HUES48 (cell line): ENCODE measurements at regions not wholly inside any gene's neighbourhood (a gene's known extent, or its start where the extent isn't known, plus 50 kb on each side); places are given as distances from the start of the nearest gene placed in this dataset.
A peak's percentile ranks its signal among the peaks of the same experiment; 100 is the strongest.
"Not testable (repeated sequence)": the region's sequence is repeated elsewhere in the genome, so short reads cannot be mapped to it uniquely, and the experiment has no call there.

Experiments used
- H3K27ac ChIP-seq: one replicate; pipeline ENCODE4 v1.7.0; 2013; ENCODE audit warnings: low read depth, low read length, inconsistent platforms
- H3K27me3 ChIP-seq: 2 replicates; pipeline ENCODE4 v1.6.1; 2013; ENCODE audit warnings: mild to moderate bottlenecking, low read length; ENCODE audit not compliant: control insufficient read depth, insufficient read depth
- H3K36me3 ChIP-seq: 2 replicates; pipeline ENCODE4 v1.6.1; 2013; ENCODE audit warnings: low read length; ENCODE audit not compliant: control insufficient read depth, insufficient read depth
- H3K4me1 ChIP-seq: 2 replicates; pipeline ENCODE4 v1.6.1; 2013; ENCODE audit warnings: mild to moderate bottlenecking, low read length; ENCODE audit not compliant: control insufficient read depth, insufficient read depth
- H3K4me3 ChIP-seq: 2 replicates; pipeline ENCODE4 v1.5.1; 2013; ENCODE audit warnings: mild to moderate bottlenecking, low read depth, low read length
- H3K9ac ChIP-seq: 2 replicates; pipeline ENCODE4 v1.6.1; 2013; ENCODE audit warnings: mild to moderate bottlenecking, low read depth, low read length, moderate library complexity
- H3K9me3 ChIP-seq: 2 replicates; pipeline ENCODE4 v1.6.1; 2013; ENCODE audit warnings: low read length; ENCODE audit not compliant: control insufficient read depth, insufficient read depth

GRCh38 chr2:35199298-35199697 lies 1156.3 kb upstream of the CRIM1 start:
- H3K9me3 ChIP-seq = no peaks in the 10 kb centered on the region
- H3K4me3 ChIP-seq = no peak overlapping the region
- no peaks in the 10 kb centered on the region for H3K36me3 ChIP-seq
- H3K4me1 ChIP-seq = peaks cover 7% of the 10 kb centered on the region; the same call in 1 of the 2 replicates
- no peak overlapping the region for H3K27ac ChIP-seq
- no peaks in the 10 kb centered on the region for H3K27me3 ChIP-seq
- no peak overlapping the region for H3K9ac ChIP-seq

- H3K4me1 ChIP-seq = no peaks in the 10 kb centered on the region
- H3K9me3 ChIP-seq = no peaks in the 10 kb centered on the region
- H3K27ac ChIP-seq = no peak overlapping the region
- no peaks in the 10 kb centered on the region for H3K36me3 ChIP-seq
- H3K27me3 ChIP-seq = no peaks in the 10 kb centered on the region
- H3K4me3 ChIP-seq = no peak overlapping the region
- no peak overlapping the region for H3K9ac ChIP-seq
Measured at GRCh38 chr2:35185861-35186412, 1169.6 kb upstream of the CRIM1 start.

- no peak overlapping the region for H3K4me3 ChIP-seq
- H3K9me3 ChIP-seq = no peaks in the 10 kb centered on the region
- H3K36me3 ChIP-seq = no peaks in the 10 kb centered on the region
- H3K4me1 ChIP-seq = no peaks in the 10 kb centered on the region
- H3K27me3 ChIP-seq = no peaks in the 10 kb centered on the region
- no peak overlapping the region for H3K27ac ChIP-seq
- H3K9ac ChIP-seq = no peak overlapping the region
Measured at GRCh38 chr2:35184471-35184870, 1171.1 kb upstream of the CRIM1 start.

- H3K9me3 ChIP-seq, H3K9ac ChIP-seq, H3K4me3 ChIP-seq, H3K36me3 ChIP-seq: not testable (repeated sequence)
- Histone ChIP-seq H3K4me1 (peaks cover 13% of the 10 kb centered on the region; the same call in 1 of the 2 replicates), H3K27me3 (peaks cover 45% of the 10 kb centered on the region), H3K27ac (peak overlapping the region; percentile 2)
Measured at GRCh38 chr2:35176726-35177125, 1178.9 kb upstream of the CRIM1 start.

- Histone ChIP-seq H3K27me3 (peaks cover 45% of the 10 kb centered on the region), H3K4me3 (no peak overlapping the region), H3K4me1 (peaks cover 13% of the 10 kb centered on the region; the same call in 1 of the 2 replicates), H3K9ac (no peak overlapping the region), H3K36me3 (no peaks in the 10 kb centered on the region), H3K27ac (no peak overlapping the region), H3K9me3 (no peaks in the 10 kb centered on the region)
Measured at GRCh38 chr2:35174845-35175244, 1180.7 kb upstream of the CRIM1 start.

GRCh38 chr2:35172687-35173086 lies 1182.9 kb upstream of the CRIM1 start:
- Histone ChIP-seq H3K36me3 (no peaks in the 10 kb centered on the region), H3K27ac (no peak overlapping the region), H3K9ac (no peak overlapping the region), H3K4me3 (no peak overlapping the region), H3K27me3 (peaks cover 29% of the 10 kb centered on the region), H3K4me1 (peaks cover 13% of the 10 kb centered on the region; the same call in 1 of the 2 replicates), H3K9me3 (no peaks in the 10 kb centered on the region)

- Histone ChIP-seq H3K36me3 (no peaks in the 10 kb centered on the region), H3K4me3 (no peak overlapping the region), H3K4me1 (no peaks in the 10 kb centered on the region), H3K27me3 (no peaks in the 10 kb centered on the region), H3K9ac (no peak overlapping the region), H3K27ac (no peak overlapping the region), H3K9me3 (no peaks in the 10 kb centered on the region)
Measured at GRCh38 chr2:35168351-35168750, 1187.2 kb upstream of the CRIM1 start.

- Histone ChIP-seq H3K36me3 (no peaks in the 10 kb centered on the region), H3K9ac (no peak overlapping the region), H3K27ac (no peak overlapping the region), H3K9me3 (no peaks in the 10 kb centered on the region), H3K27me3 (no peaks in the 10 kb centered on the region), H3K4me3 (no peak overlapping the region), H3K4me1 (no peaks in the 10 kb centered on the region)
Measured at GRCh38 chr2:35163948-35164347, 1191.6 kb upstream of the CRIM1 start.

GRCh38 chr2:35160871-35161270 lies 1194.7 kb upstream of the CRIM1 start:
- H3K4me1 ChIP-seq = no peaks in the 10 kb centered on the region
- H3K36me3 ChIP-seq = no peaks in the 10 kb centered on the region
- no peak overlapping the region for H3K27ac ChIP-seq
- no peaks in the 10 kb centered on the region for H3K27me3 ChIP-seq
- no peak overlapping the region for H3K4me3 ChIP-seq
- no peak overlapping the region for H3K9ac ChIP-seq
- H3K9me3 ChIP-seq = no peaks in the 10 kb centered on the region

- H3K4me3 ChIP-seq = no peak overlapping the region
- H3K9me3 ChIP-seq = no peaks in the 10 kb centered on the region; the same call in 1 of the 2 replicates
- H3K9ac ChIP-seq = no peak overlapping the region
- no peaks in the 10 kb centered on the region for H3K27me3 ChIP-seq
- no peaks in the 10 kb centered on the region for H3K36me3 ChIP-seq
- no peak overlapping the region for H3K27ac ChIP-seq
- no peaks in the 10 kb centered on the region for H3K4me1 ChIP-seq
Measured at GRCh38 chr2:35125871-35126270, 1229.7 kb upstream of the CRIM1 start.

- Histone ChIP-seq H3K27ac (no peak overlapping the region), H3K36me3 (no peaks in the 10 kb centered on the region), H3K4me1 (no peaks in the 10 kb centered on the region), H3K9me3 (no peaks in the 10 kb centered on the region; the same call in 1 of the 2 replicates), H3K4me3 (no peak overlapping the region), H3K27me3 (no peaks in the 10 kb centered on the region), H3K9ac (no peak overlapping the region)
Measured at GRCh38 chr2:35125278-35125677, 1230.3 kb upstream of the CRIM1 start.
